ENCODE measurements at regions not wholly inside any gene's neighbourhood (a gene's known extent, or its start where the extent isn't known, plus 50 kb on each side); places are given as distances from the start of the nearest gene placed in this dataset.

GRCh38 chr12:123075646-123076171 lies 75.2 kb downstream of the PITPNM2 start (continued):
- TF ChIP-seq, protein P1, sequence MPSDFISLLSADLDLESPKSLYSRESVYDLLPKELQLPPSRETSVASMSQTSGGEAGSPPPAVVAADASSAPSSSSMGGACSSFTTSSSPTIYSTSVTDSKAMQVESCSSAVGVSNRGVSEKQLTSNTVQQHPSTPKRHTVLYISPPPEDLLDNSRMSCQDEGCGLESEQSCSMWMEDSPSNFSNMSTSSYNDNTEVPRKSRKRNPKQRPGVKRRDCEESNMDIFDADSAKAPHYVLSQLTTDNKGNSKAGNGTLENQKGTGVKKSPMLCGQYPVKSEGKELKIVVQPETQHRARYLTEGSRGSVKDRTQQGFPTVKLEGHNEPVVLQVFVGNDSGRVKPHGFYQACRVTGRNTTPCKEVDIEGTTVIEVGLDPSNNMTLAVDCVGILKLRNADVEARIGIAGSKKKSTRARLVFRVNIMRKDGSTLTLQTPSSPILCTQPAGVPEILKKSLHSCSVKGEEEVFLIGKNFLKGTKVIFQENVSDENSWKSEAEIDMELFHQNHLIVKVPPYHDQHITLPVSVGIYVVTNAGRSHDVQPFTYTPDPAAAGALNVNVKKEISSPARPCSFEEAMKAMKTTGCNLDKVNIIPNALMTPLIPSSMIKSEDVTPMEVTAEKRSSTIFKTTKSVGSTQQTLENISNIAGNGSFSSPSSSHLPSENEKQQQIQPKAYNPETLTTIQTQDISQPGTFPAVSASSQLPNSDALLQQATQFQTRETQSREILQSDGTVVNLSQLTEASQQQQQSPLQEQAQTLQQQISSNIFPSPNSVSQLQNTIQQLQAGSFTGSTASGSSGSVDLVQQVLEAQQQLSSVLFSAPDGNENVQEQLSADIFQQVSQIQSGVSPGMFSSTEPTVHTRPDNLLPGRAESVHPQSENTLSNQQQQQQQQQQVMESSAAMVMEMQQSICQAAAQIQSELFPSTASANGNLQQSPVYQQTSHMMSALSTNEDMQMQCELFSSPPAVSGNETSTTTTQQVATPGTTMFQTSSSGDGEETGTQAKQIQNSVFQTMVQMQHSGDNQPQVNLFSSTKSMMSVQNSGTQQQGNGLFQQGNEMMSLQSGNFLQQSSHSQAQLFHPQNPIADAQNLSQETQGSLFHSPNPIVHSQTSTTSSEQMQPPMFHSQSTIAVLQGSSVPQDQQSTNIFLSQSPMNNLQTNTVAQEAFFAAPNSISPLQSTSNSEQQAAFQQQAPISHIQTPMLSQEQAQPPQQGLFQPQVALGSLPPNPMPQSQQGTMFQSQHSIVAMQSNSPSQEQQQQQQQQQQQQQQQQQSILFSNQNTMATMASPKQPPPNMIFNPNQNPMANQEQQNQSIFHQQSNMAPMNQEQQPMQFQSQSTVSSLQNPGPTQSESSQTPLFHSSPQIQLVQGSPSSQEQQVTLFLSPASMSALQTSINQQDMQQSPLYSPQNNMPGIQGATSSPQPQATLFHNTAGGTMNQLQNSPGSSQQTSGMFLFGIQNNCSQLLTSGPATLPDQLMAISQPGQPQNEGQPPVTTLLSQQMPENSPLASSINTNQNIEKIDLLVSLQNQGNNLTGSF (CRISPR knock-in tag; IDR thresholded peaks at IDR 0.05), result no peak
- TF ChIP-seq, protein P2, sequence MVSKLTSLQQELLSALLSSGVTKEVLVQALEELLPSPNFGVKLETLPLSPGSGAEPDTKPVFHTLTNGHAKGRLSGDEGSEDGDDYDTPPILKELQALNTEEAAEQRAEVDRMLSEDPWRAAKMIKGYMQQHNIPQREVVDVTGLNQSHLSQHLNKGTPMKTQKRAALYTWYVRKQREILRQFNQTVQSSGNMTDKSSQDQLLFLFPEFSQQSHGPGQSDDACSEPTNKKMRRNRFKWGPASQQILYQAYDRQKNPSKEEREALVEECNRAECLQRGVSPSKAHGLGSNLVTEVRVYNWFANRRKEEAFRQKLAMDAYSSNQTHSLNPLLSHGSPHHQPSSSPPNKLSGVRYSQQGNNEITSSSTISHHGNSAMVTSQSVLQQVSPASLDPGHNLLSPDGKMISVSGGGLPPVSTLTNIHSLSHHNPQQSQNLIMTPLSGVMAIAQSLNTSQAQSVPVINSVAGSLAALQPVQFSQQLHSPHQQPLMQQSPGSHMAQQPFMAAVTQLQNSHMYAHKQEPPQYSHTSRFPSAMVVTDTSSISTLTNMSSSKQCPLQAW (CRISPR knock-in tag; IDR thresholded peaks at IDR 0.05), result no peak
- TF ChIP-seq ZBTB33 (CRISPR knock-in tag; IDR thresholded peaks at IDR 0.05) (no peak), HDAC2 (CRISPR knock-in tag; IDR thresholded peaks at IDR 0.05) (peak; percentile 24; the same call in 1 of the 2 replicates), ZNF747 (CRISPR knock-in tag; IDR thresholded peaks at IDR 0.05; ENCODE audit: borderline replicate concordance) (no peak), IKZF4 (CRISPR knock-in tag; IDR thresholded peaks at IDR 0.05; ENCODE audit: borderline replicate concordance, low read depth, not compliant biosample characterization) (no peak), ZBTB1 (CRISPR knock-in tag; IDR thresholded peaks at IDR 0.05; ENCODE audit: borderline replicate concordance) (no peak), MLLT10 (CRISPR knock-in tag; IDR thresholded peaks at IDR 0.05) (no peak), MTF2 (CRISPR knock-in tag; IDR thresholded peaks at IDR 0.05; ENCODE audit: borderline replicate concordance) (no peak), EZH2 (conservative IDR thresholded peaks at IDR 0.05; ENCODE audit: low read depth, low read length) (no peak), SPEN (CRISPR knock-in tag; IDR thresholded peaks at IDR 0.05; ENCODE audit: low read depth) (no peak), AHR (CRISPR knock-in tag; IDR thresholded peaks at IDR 0.05) (no peak), HBP1 (CRISPR knock-in tag; IDR thresholded peaks at IDR 0.05; ENCODE audit: low read depth) (no peak), ZBTB21 (CRISPR knock-in tag; IDR thresholded peaks at IDR 0.05) (no peak), HOXA5 (CRISPR knock-in tag; IDR thresholded peaks at IDR 0.05) (no peak), SP5 (CRISPR knock-in tag; IDR thresholded peaks at IDR 0.05; ENCODE audit: borderline replicate concordance, low read depth) (0 out of 2 replicates have a peak, but pooled peaks have one; percentile 17), ZNF101 (CRISPR knock-in tag; IDR thresholded peaks at IDR 0.05; ENCODE audit: borderline replicate concordance, low read depth) (no peak)
- TF ChIP-seq, protein P3, sequence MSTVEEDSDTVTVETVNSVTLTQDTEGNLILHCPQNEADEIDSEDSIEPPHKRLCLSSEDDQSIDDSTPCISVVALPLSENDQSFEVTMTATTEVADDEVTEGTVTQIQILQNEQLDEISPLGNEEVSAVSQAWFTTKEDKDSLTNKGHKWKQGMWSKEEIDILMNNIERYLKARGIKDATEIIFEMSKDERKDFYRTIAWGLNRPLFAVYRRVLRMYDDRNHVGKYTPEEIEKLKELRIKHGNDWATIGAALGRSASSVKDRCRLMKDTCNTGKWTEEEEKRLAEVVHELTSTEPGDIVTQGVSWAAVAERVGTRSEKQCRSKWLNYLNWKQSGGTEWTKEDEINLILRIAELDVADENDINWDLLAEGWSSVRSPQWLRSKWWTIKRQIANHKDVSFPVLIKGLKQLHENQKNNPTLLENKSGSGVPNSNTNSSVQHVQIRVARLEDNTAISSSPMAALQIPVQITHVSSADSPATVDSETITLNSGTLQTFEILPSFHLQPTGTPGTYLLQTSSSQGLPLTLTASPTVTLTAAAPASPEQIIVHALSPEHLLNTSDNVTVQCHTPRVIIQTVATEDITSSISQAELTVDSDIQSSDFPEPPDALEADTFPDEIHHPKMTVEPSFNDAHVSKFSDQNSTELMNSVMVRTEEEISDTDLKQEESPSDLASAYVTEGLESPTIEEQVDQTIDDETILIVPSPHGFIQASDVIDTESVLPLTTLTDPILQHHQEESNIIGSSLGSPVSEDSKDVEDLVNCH (CRISPR knock-in tag; IDR thresholded peaks at IDR 0.05), result no peak

Measured in HepG2 (cell line).